GM12873 (cell line): ENCODE measurements at regions not wholly inside any gene's neighbourhood (a gene's known extent, or its start where the extent isn't known, plus 50 kb on each side); places are given as distances from the start of the nearest gene placed in this dataset.

ENCODE experiments used
- CTCF ChIP-seq: IDR thresholded peaks from 2 replicates; pipeline ENCODE4 v1.5.1; 2012; ENCODE audit warnings: low read depth, mild to moderate bottlenecking, moderate library complexity, low read length, control low read depth; ENCODE audit not compliant: insufficient read depth; ENCODE audit errors: missing control alignments

GRCh38 chr15:99476413-99477222, 89.2 kb upstream of the MEF2A start:
- TF ChIP-seq CTCF = no peak

- no peak for TF ChIP-seq CTCF
Observed at GRCh38 chr15:99477791-99478471, 87.9 kb upstream of the MEF2A start.

GRCh38 chr15:99478977-99479376, 86.8 kb upstream of the MEF2A start:
- TF ChIP-seq CTCF = no peak

- TF ChIP-seq CTCF = no peak
Observed at GRCh38 chr15:99480016-99480810, 85.6 kb upstream of the MEF2A start.

- no peak for TF ChIP-seq CTCF
Observed at GRCh38 chr15:99481113-99481950, 84.5 kb upstream of the MEF2A start.

- no peak for TF ChIP-seq CTCF
Observed at GRCh38 chr15:99481951-99482230, 83.9 kb upstream of the MEF2A start.
